A549 (cell line): ENCODE measurements at regions not wholly inside any gene's neighbourhood (a gene's known extent, or its start where the extent isn't known, plus 50 kb on each side); places are given as distances from the start of the nearest gene placed in this dataset.

ENCODE experiments used
- ATAC-seq, 2 experiments: fragments of 200-7000 bp in 1 of 2; fragments of >200 bp in 1 of 2; cut with Nextera tagmentation in 1 of 2; cut with Tn5 transposase in 1 of 2; 3 replicates each; pipeline versions ENCODE4 v1.8.0 to v1.9.1; 2018 to 2020; ENCODE audit warnings: mild to moderate bottlenecking in 1 of 2, moderate library complexity in 1 of 2
- CTCF ChIA-PET: fragments of 300-600 bp; sonication (Branson Sonifier 250); formaldehyde crosslinking; extraction: SDS; loops from one replicate; lab custom pipeline; 2021; ENCODE audit warnings: antibody characterized with exemption, inconsistent platforms; lab: Yijun Ruan, JAX
- POLR2A ChIA-PET: fragments of 350-600 bp; formaldehyde crosslinking; extraction: SDS; loops from one replicate; lab custom pipeline; 2021; ENCODE audit warnings: antibody characterized with exemption, inconsistent platforms; lab: Yijun Ruan, JAX
- DNase-seq, 2 experiments: peaks; one replicate each; pipeline versions ENCODE4 v3.0.0 to v3.0.0-alpha.2; 2011 to 2016; ENCODE audit warnings: low read depth in 1 of 2, low spot score in 1 of 2
- FAIRE-seq: peaks from 2 replicates; lab custom pipeline; 2011; peaks lifted over from hg19 to GRCh38; lab: Jason Lieb, UNC
- H3K27ac ChIP-seq, 2 experiments: fragments of >200 bp; sonication (Bioruptor Twin); formaldehyde crosslinking; 3 replicates each; pipeline ENCODE4 v1.5.1; 2016 to 2017
- H3K4me1 ChIP-seq: fragments of >200 bp; sonication (Bioruptor Twin); formaldehyde crosslinking; 3 replicates; pipeline ENCODE4 v1.6.1; 2016
- H3K4me2 ChIP-seq: fragments of >200 bp; sonication (Bioruptor Twin); formaldehyde crosslinking; 3 replicates; pipeline ENCODE4 v1.6.1; 2016
- H3K4me3 ChIP-seq: fragments of >200 bp; sonication (Bioruptor Twin); formaldehyde crosslinking; 3 replicates; pipeline ENCODE4 v1.5.1; 2016
- H3K9me3 ChIP-seq: fragments of >200 bp; sonication (Bioruptor Twin); formaldehyde crosslinking; 3 replicates; pipeline ENCODE4 v1.6.1; 2016
- ATOH8 ChIP-seq: fragments of 250-450 bp; sonication (Bioruptor Pico); IDR thresholded peaks from 2 replicates; pipeline ENCODE4 v1.5.0; 2020; ENCODE audit warnings: low read depth, mild to moderate bottlenecking, moderate library complexity
- CBX2 ChIP-seq: fragments of 200-600 bp; sonication (generic); IDR thresholded peaks from 2 replicates; pipeline ENCODE4 v1.6.1; 2016; ENCODE audit warnings: low read depth, mild to moderate bottlenecking, borderline replicate concordance
- CEBPB ChIP-seq, 2 experiments: fragments of >200 bp in 1 of 2; sonication (Bioruptor Twin) in 1 of 2; formaldehyde crosslinking in 1 of 2; IDR thresholded peaks; 2 replicates each; pipeline ENCODE4 v1.6.1; 2012 to 2016
- CHD2 ChIP-seq: fragments of 150-350 bp; IDR thresholded peaks from 2 replicates; pipeline ENCODE4 v1.6.1; 2014; ENCODE audit warnings: low read length; ENCODE audit not compliant: partially characterized antibody
- CHD4 ChIP-seq: fragments of 200-600 bp; sonication (generic); IDR thresholded peaks from 2 replicates; pipeline ENCODE4 v1.6.1; 2016; ENCODE audit warnings: antibody characterized with exemption, mild to moderate bottlenecking, borderline replicate concordance
- EHF ChIP-seq: fragments of 250-450 bp; sonication (Bioruptor Pico); IDR thresholded peaks from 2 replicates; pipeline ENCODE4 v1.5.0; 2020; ENCODE audit warnings: mild to moderate bottlenecking
- FOSB ChIP-seq: fragments of 250-450 bp; sonication (Bioruptor Pico); IDR thresholded peaks from 2 replicates; pipeline ENCODE4 v1.5.0; 2020; ENCODE audit warnings: mild to moderate bottlenecking, moderate library complexity
- HES2 ChIP-seq: fragments of >200 bp; sonication (Bioruptor Twin); formaldehyde crosslinking; IDR thresholded peaks from 2 replicates; pipeline ENCODE4 v1.6.1; 2016
- HOXB5 ChIP-seq: fragments of 250-450 bp; sonication (Bioruptor Pico); IDR thresholded peaks from 2 replicates; pipeline ENCODE4 v1.5.0; 2020; ENCODE audit warnings: mild to moderate bottlenecking, moderate library complexity
- JUN ChIP-seq, 2 experiments: fragments of >200 bp; sonication (Bioruptor Twin); formaldehyde crosslinking; IDR thresholded peaks; 2 replicates in 1 of 2; 3 replicates in 1 of 2; pipeline ENCODE4 v1.6.1; 2016 to 2017
- JUNB ChIP-seq: fragments of >200 bp; sonication (Bioruptor Twin); formaldehyde crosslinking; IDR thresholded peaks from 2 replicates; pipeline ENCODE4 v1.6.1; 2016
- MAZ ChIP-seq: fragments of 150-350 bp; IDR thresholded peaks from 2 replicates; pipeline ENCODE4 v1.6.1; 2014; ENCODE audit warnings: antibody characterized with exemption, low read depth, low read length, borderline replicate concordance
- NFE2L2 ChIP-seq: fragments of 150-350 bp; conservative IDR thresholded peaks from 2 replicates; pipeline ENCODE4 v1.6.1; 2014; ENCODE audit warnings: low read length
- PHF8 ChIP-seq: fragments of 200-600 bp; sonication (generic); IDR thresholded peaks from 2 replicates; pipeline ENCODE4 v1.6.1; 2016; ENCODE audit warnings: low read depth, mild to moderate bottlenecking, antibody characterized with exemption, moderate library complexity, borderline replicate concordance
- POLR2A ChIP-seq: IDR thresholded peaks from 2 replicates; pipeline ENCODE4 v1.6.1; 2012; ENCODE audit warnings: mild to moderate bottlenecking, low read length
- POLR2AphosphoS2 ChIP-seq: conservative IDR thresholded peaks from 2 replicates; pipeline ENCODE4 v1.6.1; 2012; ENCODE audit warnings: low read length, improper control_type of control experiment, inconsistent platforms
- RAD21 ChIP-seq, 2 experiments: fragments of >200 bp in 1 of 2; sonication (Bioruptor Twin) in 1 of 2; formaldehyde crosslinking in 1 of 2; IDR thresholded peaks in 1 of 2; conservative IDR thresholded peaks in 1 of 2; 2 replicates in 1 of 2; 3 replicates in 1 of 2; pipeline ENCODE4 v1.6.1; 2012 to 2018; ENCODE audit warnings: inconsistent platforms in 1 of 2
- RARB ChIP-seq: fragments of 250-450 bp; sonication (Bioruptor Pico); IDR thresholded peaks from 2 replicates; pipeline ENCODE4 v1.8.0; 2021; ENCODE audit warnings: mild to moderate bottlenecking, moderate library complexity
- TFCP2L1 ChIP-seq: fragments of 250-450 bp; sonication (Bioruptor Pico); IDR thresholded peaks from 2 replicates; pipeline ENCODE4 v1.5.0; 2021; ENCODE audit warnings: mild to moderate bottlenecking
- ZC3H11A ChIP-seq: fragments of 450-650 bp; IDR thresholded peaks from 2 replicates; pipeline ENCODE4 v1.6.1; 2014; ENCODE audit warnings: antibody characterized with exemption, mild to moderate bottlenecking
- ZFP36 ChIP-seq: fragments of 450-650 bp; IDR thresholded peaks from 2 replicates; pipeline ENCODE4 v1.6.1; 2014; ENCODE audit warnings: borderline replicate concordance; ENCODE audit not compliant: partially characterized antibody
- ZNF302 ChIP-seq: fragments of 250-450 bp; sonication (Bioruptor Pico); IDR thresholded peaks from 2 replicates; pipeline ENCODE4 v1.9.0; 2021; ENCODE audit warnings: inconsistent platforms, mild to moderate bottlenecking, moderate library complexity
- WGBS: methylation state at CpG from one replicate; pipeline ENCODE4 v1.1.6; 2017; ENCODE audit errors: missing lambda C conversion rate; 5-methylcytosine and 5-hydroxymethylcytosine counted together
- TF ChIP-seq, protein P1 (sequence below): fragments of >200 bp; sonication (Bioruptor Twin); formaldehyde crosslinking; IDR thresholded peaks from 3 replicates; pipeline ENCODE4 v1.6.1; 2016
- TF ChIP-seq, protein P2 (sequence below): fragments of 450-650 bp; IDR thresholded peaks from 2 replicates; pipeline ENCODE4 v1.6.1; 2014; ENCODE audit warnings: antibody characterized with exemption

GRCh38 chr2:119063177-119063576 is 95.4 kb downstream of the C1QL2 start (continued):
- TF ChIP-seq, protein P1, sequence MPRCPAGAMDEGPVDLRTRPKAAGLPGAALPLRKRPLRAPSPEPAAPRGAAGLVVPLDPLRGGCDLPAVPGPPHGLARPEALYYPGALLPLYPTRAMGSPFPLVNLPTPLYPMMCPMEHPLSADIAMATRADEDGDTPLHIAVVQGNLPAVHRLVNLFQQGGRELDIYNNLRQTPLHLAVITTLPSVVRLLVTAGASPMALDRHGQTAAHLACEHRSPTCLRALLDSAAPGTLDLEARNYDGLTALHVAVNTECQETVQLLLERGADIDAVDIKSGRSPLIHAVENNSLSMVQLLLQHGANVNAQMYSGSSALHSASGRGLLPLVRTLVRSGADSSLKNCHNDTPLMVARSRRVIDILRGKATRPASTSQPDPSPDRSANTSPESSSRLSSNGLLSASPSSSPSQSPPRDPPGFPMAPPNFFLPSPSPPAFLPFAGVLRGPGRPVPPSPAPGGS: no peak
- TF ChIP-seq, protein P2, sequence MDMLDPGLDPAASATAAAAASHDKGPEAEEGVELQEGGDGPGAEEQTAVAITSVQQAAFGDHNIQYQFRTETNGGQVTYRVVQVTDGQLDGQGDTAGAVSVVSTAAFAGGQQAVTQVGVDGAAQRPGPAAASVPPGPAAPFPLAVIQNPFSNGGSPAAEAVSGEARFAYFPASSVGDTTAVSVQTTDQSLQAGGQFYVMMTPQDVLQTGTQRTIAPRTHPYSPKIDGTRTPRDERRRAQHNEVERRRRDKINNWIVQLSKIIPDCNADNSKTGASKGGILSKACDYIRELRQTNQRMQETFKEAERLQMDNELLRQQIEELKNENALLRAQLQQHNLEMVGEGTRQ: no peak
- TF ChIP-seq RARB (no peak), RAD21 (conservative IDR thresholded peaks at IDR 0.05 in 1 of 2, IDR thresholded peaks at IDR 0.05 in 1 of 2) (no peak), JUNB (no peak), CBX2 (no peak), HOXB5 (CRISPR knock-in tag) (no peak), CEBPB (IDR thresholded peaks at IDR 0.05) (no peak), ZNF302 (CRISPR knock-in tag) (no peak), POLR2AphosphoS2 (no peak), POLR2A (no peak)

DNA sequence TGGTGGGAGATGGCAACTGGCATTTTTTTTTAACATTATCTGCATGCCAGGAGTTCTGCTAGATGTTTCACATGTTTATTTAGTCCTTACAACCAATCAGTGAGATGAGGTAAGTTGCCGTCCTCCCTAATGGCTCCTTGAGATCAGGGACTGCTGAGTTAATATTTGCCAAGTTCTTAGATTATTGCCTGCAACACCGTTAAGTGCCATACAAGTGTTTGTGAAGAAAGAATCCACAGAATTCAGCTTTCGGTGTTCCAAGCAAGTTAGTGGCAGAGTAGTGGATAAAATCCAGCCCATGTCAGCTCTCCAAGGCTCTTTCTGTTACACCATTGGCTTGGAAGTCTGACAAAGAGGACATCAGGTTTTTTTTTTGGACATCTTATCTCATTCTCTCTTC is 95.9 kb downstream of the C1QL2 start:
- H3K4me1 ChIP-seq: no peaks in the 10 kb centered on the region
- no peak for TF ChIP-seq ZC3H11A
- TF ChIP-seq JUN (IDR thresholded peaks at IDR 0.05): no peak
- TF ChIP-seq POLR2AphosphoS2: no peak
- TF ChIP-seq HOXB5 (CRISPR knock-in tag): no peak
- no peak overlapping the region for H3K4me2 ChIP-seq
- POLR2A ChIA-PET: no interaction called here
- no peak for FAIRE-seq
- WGBS: 2% methylated on average over 3 of the region's 3 CpGs
- DNase-seq: no peak
- peaks cover 9% of the 10 kb centered on the region; the same call in 2 of the 3 replicates for H3K9me3 ChIP-seq
- ATAC-seq: no peak
- no peak overlapping the region for H3K27ac ChIP-seq
- H3K4me3 ChIP-seq: no peak overlapping the region
- CTCF ChIA-PET: interaction anchor here (0.5 to 1.4 kb wide), 5 partner anchors 11 to 622 kb away, joined by 3 to 4 read pairs (median 3); no protein-coding TSS in a partner anchor

DNA sequence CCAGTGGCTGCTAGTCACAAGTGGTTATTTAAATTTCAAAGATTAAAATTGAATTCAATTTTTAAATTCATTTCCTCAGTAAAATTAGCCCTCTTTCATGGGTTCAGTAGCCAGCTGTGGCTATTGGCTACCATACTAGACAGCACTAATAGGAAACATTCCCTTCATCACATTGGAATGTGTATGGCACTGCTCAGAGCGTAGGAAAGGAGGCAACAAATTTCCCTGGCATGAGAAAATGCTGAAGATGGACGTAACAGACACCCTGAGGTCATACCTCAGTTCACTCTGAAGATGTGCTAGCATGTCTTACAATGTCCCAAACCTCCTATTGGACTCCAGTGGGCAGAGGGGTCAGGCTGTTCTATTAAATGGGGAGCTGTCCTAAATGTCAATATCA is 96.4 kb downstream of the C1QL2 start:
- no peak overlapping the region for H3K4me2 ChIP-seq
- ChIA-PET CTCF (interaction anchor here (0.5 to 1.2 kb wide), 3 partner anchors 36 to 622 kb away, joined by 3 read pairs; no protein-coding TSS in a partner anchor), POLR2A (no interaction called here)
- 0% methylated on average over 2 of the region's 2 CpGs for WGBS
- no peaks in the 10 kb centered on the region for H3K4me1 ChIP-seq
- no peak overlapping the region for H3K4me3 ChIP-seq
- TF ChIP-seq ZFP36 (no peak), POLR2A (no peak), PHF8 (no peak), NFE2L2 (no peak), EHF (CRISPR knock-in tag) (no peak), POLR2AphosphoS2 (no peak), ATOH8 (CRISPR knock-in tag) (no peak), ZNF302 (CRISPR knock-in tag) (no peak), RARB (no peak), CHD4 (no peak), HES2 (no peak), FOSB (CRISPR knock-in tag) (no peak), TFCP2L1 (CRISPR knock-in tag) (no peak), CHD2 (no peak), RAD21 (conservative IDR thresholded peaks at IDR 0.05 in 1 of 2, IDR thresholded peaks at IDR 0.05 in 1 of 2) (no peak), MAZ (no peak)
- no peak for DNase-seq
- peaks cover 9% of the 10 kb centered on the region; the same call in 2 of the 3 replicates for H3K9me3 ChIP-seq
- FAIRE-seq: no peak
- ATAC-seq: no peak
- H3K27ac ChIP-seq: no peak overlapping the region
